ENCODE measurements at regions not wholly inside any gene's neighbourhood (a gene's known extent, or its start where the extent isn't known, plus 50 kb on each side); places are given as distances from the start of the nearest gene placed in this dataset.

DNA sequence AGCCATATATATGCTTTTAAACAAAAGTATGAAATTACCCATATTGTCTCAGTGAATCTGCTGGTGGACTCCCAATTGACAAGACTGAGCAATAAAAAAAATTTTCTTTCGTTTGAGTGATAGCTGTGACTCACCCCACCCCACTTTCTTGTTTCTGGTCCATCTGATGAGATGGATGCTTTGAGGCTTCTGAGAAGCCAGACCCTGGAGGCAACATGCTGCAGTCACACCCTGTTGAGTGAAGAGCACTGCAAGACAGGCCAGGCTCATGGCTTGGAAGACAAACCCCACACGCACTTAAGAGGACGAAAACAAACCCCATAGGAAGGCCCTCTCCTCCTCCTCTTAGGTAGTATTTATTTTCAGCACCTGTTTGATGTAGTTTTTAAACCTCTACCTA lies 276.0 kb upstream of the TTC14 start:
- TF ChIP-seq CTCF (conservative IDR thresholded peaks at IDR 0.05; ENCODE audit: control insufficient read depth, insufficient read depth, low read depth, low read length), result no peak
- H3K4me3 ChIP-seq (ENCODE audit: control insufficient read depth, low read depth, low read length), result no peak overlapping the region
- DNase-seq (ENCODE audit: low read depth), result no peak

GRCh38 chr3:180329187-180329586 lies 272.8 kb upstream of the TTC14 start:
- TF ChIP-seq CTCF (conservative IDR thresholded peaks at IDR 0.05; ENCODE audit: control insufficient read depth, insufficient read depth, low read depth, low read length), result no peak
- DNase-seq (ENCODE audit: low read depth), result no peak
- H3K4me3 ChIP-seq (ENCODE audit: control insufficient read depth, low read depth, low read length), result no peak overlapping the region

GRCh38 chr3:180329847-180330246 lies 272.1 kb upstream of the TTC14 start:
- no peak for TF ChIP-seq CTCF (conservative IDR thresholded peaks at IDR 0.05; ENCODE audit: control insufficient read depth, insufficient read depth, low read depth, low read length)
- no peak overlapping the region for H3K4me3 ChIP-seq (ENCODE audit: control insufficient read depth, low read depth, low read length)
- DNase-seq (ENCODE audit: low read depth), result no peak

GRCh38 chr3:180330440-180330839 lies 271.5 kb upstream of the TTC14 start:
- DNase-seq (ENCODE audit: low read depth), result no peak

GRCh38 chr3:180332608-180333007 lies 269.4 kb upstream of the TTC14 start:
- no peak for TF ChIP-seq CTCF (conservative IDR thresholded peaks at IDR 0.05; ENCODE audit: control insufficient read depth, insufficient read depth, low read depth, low read length)
- DNase-seq (ENCODE audit: low read depth), result no peak
- H3K4me3 ChIP-seq (ENCODE audit: control insufficient read depth, low read depth, low read length), result no peak overlapping the region

More at GRCh38 chr3:180330440-180330839, 271.5 kb upstream of the TTC14 start:
- TF ChIP-seq CTCF (conservative IDR thresholded peaks at IDR 0.05; ENCODE audit: control insufficient read depth, insufficient read depth, low read depth, low read length), result no peak
- H3K4me3 ChIP-seq (ENCODE audit: control insufficient read depth, low read depth, low read length), result no peak overlapping the region

GRCh38 chr3:180335050-180335449 lies 266.9 kb upstream of the TTC14 start:
- no peak for TF ChIP-seq CTCF (conservative IDR thresholded peaks at IDR 0.05; ENCODE audit: control insufficient read depth, insufficient read depth, low read depth, low read length)

DNA sequence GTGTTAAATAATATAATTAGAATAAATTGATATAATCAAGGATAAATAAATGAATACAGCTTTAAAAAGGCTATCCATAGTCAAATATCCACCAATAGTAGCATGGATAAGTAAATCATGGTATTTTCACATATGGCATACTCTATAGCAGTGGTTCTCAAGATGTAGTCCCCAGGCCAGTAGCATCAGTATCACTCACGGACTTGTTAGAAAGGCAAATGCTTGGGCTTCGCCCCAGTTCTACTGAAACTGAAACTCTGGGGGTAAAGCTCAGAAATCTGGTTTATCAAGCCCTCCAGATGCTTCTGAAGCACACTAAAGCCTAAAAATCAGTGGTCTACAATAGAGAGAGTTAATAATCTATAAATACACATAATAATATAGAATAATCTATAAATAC lies 261.6 kb upstream of the TTC14 start:
- H3K4me3 ChIP-seq (ENCODE audit: control insufficient read depth, low read depth, low read length), result no peak overlapping the region
- no peak for TF ChIP-seq CTCF (conservative IDR thresholded peaks at IDR 0.05; ENCODE audit: control insufficient read depth, insufficient read depth, low read depth, low read length)
- no peak for DNase-seq (ENCODE audit: low read depth)

More at GRCh38 chr3:180335050-180335449, 266.9 kb upstream of the TTC14 start:
- H3K4me3 ChIP-seq (ENCODE audit: control insufficient read depth, low read depth, low read length), result no peak overlapping the region
- DNase-seq (ENCODE audit: low read depth), result no peak

Measured in fibroblast of mammary gland (primary cell).